ENCODE measurements at regions not wholly inside any gene's neighbourhood (a gene's known extent, or its start where the extent isn't known, plus 50 kb on each side); places are given as distances from the start of the nearest gene placed in this dataset.
"Not testable (repeated sequence)": the region's sequence is repeated elsewhere in the genome, so short reads cannot be mapped to it uniquely, and the experiment has no call there.

DNA sequence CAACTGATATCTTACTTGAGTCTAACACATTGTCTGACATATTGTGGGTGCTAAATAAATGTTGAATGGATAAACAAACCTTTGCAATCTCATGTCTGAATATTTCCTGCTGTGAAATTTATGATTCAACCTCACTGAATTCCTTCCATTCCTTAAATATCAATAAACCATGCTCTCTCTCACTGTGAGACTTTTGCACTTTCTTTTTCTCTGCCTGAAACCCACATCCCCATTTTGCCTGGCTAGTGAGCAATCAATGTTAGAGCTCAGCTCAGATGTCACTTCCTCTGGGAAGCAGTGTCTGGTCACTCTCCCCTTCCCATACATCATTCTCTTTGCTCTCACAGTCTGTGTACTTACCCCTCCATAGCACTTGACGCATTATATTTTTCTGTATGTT is 383.7 kb upstream of the TRPC7 start:
- DNase-seq (ENCODE audit: low read depth in 3 of 3, low spot score in 1 of 3): no peak

- DNase-seq (ENCODE audit: low read depth in 3 of 3, low spot score in 1 of 3): no peak
Observed at GRCh38 chr5:136743052-136743451, 377.7 kb upstream of the TRPC7 start.

DNA sequence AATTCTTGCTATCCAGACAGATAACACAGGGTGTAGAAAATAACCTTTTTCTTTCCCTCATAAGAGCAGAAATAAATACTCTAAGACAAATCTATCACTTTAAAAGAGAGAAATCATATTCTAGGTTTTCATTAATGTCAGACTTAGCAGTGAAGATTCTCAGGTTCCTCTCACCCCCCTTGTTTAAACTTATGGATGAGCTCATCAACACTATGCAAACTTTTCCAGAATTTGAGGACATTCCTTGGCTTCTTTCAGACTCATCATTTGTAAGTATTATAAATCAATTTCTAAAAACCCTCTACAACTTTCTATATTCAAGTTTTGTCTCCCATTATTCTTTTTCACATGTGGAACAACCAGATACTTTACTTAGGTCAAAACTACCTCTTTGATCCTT is 374.9 kb upstream of the TRPC7 start:
- DNase-seq (ENCODE audit: low read depth in 3 of 3, low spot score in 1 of 3): no peak

GRCh38 chr5:136739271-136739670 is 373.9 kb upstream of the TRPC7 start:
- DNase-seq (ENCODE audit: low read depth in 3 of 3, low spot score in 1 of 3): not testable (repeated sequence)

- no peak for DNase-seq (ENCODE audit: low read depth in 3 of 3, low spot score in 1 of 3)
Observed at GRCh38 chr5:136738829-136739228, 373.5 kb upstream of the TRPC7 start.

DNA sequence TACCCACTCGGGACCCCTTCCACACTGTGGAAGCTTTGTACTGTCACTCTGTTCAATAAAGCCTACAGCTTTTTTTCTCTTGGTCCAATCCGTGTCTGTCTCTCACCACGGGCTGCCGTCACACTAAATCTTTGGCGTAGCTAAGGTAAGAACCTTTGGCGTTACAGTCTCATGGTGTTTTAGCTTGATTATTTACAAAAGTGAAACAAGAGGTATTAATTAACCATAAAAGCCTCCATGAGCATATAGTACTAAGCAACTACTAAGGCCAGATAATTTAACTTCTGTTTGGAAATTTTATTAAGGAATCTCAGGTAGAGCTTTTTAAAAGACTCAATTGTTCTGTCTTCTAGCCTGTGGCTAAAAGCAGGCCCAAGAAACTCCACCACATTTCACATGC is 370.7 kb upstream of the TRPC7 start:
- no peak for DNase-seq (ENCODE audit: low read depth in 3 of 3, low spot score in 1 of 3)

DNA sequence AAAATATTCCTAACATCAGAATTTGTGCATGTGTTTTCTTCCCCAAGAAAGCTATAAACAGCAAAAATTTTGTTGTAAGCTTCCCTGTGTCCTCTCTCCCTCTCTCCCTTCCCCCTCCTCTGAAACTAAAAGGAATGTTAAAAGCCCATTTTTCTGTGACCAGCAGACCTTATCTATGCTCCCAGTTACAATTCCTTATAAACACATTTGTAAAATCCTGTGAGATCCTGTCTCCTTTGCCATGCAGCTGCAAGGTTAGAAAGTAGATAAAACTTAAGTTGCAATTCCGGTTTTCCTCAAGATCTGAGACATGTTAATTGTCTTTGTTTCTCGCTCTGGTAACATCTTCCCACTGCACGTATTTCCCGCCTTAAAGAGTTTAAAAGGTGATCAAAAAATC is 370.3 kb upstream of the TRPC7 start:
- DNase-seq (ENCODE audit: low read depth in 3 of 3, low spot score in 1 of 3): not testable (repeated sequence)

DNA sequence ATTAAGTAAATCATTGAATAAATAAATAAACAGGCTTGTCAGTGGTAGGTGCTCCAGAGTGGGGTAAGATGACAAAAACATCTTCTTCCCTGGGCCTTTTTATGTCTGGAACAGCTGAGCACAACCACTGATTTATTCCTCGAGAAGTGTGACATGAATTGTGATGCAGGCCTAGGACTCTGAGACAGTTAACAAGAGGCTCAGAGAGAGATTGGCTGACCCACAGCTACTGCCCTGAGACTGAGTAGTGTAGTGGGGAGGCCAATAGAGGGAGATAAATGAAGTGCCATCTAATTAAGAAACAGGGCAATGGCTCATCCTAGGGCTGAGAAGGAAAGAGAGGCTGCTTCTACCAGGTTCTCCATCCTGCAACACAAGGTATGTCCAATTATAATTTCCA is 369.3 kb upstream of the TRPC7 start:
- DNase-seq (ENCODE audit: low read depth in 3 of 3, low spot score in 1 of 3): no peak

- DNase-seq (ENCODE audit: low read depth in 3 of 3, low spot score in 1 of 3): no peak
Observed at GRCh38 chr5:136732751-136733150, 367.4 kb upstream of the TRPC7 start.

DNA sequence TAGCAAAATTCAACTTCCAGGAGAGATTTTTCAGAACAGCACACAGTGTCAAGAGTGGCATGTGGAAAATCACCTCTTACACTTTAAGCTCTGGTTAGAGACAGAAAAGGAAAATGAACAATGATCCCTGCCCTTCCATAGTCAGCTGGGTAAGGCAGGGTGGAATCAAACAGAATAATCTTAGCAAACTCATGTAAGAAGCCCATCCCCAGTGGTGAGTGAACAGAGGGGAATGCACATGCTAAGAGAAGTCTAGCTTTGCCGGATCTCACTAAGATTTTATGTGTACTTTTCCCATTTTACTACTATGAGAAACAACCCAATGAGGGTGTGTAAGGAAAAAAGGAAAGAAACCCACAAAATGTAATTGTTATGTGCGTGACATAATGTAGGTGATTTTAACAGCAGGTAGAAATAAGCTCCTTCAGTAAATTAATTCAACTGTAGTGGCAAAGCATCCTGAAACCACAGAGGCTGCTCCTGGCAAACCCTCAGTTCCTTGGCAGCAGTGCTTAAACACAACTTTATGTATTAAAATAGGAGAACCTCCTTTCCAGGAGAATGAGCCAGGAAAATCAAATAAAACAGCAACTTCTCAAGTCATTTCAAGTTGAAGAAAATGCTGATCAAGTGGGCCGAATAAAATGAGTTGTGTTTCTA is 366.0 kb upstream of the TRPC7 start:
- no peak for DNase-seq (ENCODE audit: low read depth in 3 of 3, low spot score in 1 of 3)

- DNase-seq (ENCODE audit: low read depth in 3 of 3, low spot score in 1 of 3): no peak
Observed at GRCh38 chr5:136730426-136730825, 365.1 kb upstream of the TRPC7 start.

GRCh38 chr5:136729901-136730355 is 364.6 kb upstream of the TRPC7 start:
- DNase-seq (ENCODE audit: low read depth in 3 of 3, low spot score in 1 of 3): no peak

- DNase-seq (ENCODE audit: low read depth in 3 of 3, low spot score in 1 of 3): no peak
Observed at GRCh38 chr5:136726506-136726905, 361.2 kb upstream of the TRPC7 start.

- DNase-seq (ENCODE audit: low read depth in 3 of 3, low spot score in 1 of 3): no peak
Observed at GRCh38 chr5:136724161-136724560, 358.8 kb upstream of the TRPC7 start.

GRCh38 chr5:136722581-136722980 is 357.2 kb upstream of the TRPC7 start:
- DNase-seq (ENCODE audit: low read depth in 3 of 3, low spot score in 1 of 3): no peak

GRCh38 chr5:136722086-136722485 is 356.7 kb upstream of the TRPC7 start:
- no peak for DNase-seq (ENCODE audit: low read depth in 3 of 3, low spot score in 1 of 3)

DNA sequence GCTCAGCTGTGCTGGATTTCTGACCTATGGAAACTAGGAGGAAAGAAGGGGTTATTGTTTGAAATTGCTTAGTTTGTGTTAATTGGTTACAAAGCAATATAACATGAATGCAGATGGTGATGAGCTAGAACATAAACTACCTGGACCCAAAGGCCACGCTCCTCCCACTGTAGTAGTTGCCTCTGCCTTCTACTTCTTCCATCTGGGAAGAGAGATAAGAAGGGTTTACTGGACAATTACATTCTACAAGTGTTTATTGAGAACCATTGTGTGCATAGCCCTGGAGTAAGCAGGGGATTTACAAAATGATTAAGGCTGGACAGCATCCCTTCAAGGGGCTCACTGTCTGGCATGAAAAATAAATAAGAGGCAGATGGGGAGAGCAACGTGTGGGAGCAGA is 355.3 kb upstream of the TRPC7 start:
- no peak for DNase-seq (ENCODE audit: low read depth in 3 of 3, low spot score in 1 of 3)

DNA sequence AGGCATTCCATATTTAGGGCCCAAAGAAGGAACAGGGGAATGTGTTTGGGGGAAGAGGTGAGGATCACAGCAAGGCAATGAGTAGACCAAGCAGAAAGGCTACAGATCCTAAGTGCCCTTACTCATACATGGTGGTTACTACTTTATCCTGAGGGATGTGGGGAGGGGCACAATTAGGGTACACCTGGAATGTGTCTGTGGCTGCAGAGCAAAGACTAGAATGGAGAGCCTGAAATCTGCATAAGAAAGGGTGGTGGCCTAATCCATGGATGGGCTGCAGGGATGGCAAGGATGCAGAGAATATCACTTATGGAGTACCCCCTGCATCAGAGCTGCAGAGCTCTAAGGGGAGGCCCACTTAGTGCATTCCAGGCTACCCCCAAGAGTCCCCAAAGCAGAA is 352.6 kb upstream of the TRPC7 start:
- DNase-seq (ENCODE audit: low read depth in 3 of 3, low spot score in 1 of 3): no peak

- no peak for DNase-seq (ENCODE audit: low read depth in 3 of 3, low spot score in 1 of 3)
Observed at GRCh38 chr5:136714286-136714685, 348.9 kb upstream of the TRPC7 start.

DNA sequence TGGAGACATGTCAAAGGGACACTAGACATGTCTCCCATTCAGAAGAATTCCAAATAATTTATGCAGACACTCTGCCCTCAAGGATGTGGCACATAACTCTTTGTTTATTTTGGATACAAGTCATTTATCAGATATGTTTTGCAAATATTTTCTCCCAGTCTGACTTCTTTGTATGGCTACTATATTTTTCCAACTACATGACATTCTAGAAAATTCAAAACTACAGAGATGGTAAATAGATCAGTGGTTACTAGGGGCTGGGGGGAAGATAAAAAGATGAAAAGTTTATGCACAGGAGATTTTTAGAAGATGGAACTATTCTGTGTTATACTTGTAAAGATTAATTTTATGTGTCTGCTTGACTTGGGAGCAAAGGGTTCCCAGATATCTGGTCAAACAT is 347.3 kb upstream of the TRPC7 start:
- DNase-seq (ENCODE audit: low read depth in 3 of 3, low spot score in 1 of 3): no peak

- no peak for DNase-seq (ENCODE audit: low read depth in 3 of 3, low spot score in 1 of 3)
Observed at GRCh38 chr5:136710834-136711233, 345.5 kb upstream of the TRPC7 start.

- DNase-seq (ENCODE audit: low read depth in 3 of 3, low spot score in 1 of 3): no peak
Observed at GRCh38 chr5:136703706-136704105, 338.4 kb upstream of the TRPC7 start.

DNA sequence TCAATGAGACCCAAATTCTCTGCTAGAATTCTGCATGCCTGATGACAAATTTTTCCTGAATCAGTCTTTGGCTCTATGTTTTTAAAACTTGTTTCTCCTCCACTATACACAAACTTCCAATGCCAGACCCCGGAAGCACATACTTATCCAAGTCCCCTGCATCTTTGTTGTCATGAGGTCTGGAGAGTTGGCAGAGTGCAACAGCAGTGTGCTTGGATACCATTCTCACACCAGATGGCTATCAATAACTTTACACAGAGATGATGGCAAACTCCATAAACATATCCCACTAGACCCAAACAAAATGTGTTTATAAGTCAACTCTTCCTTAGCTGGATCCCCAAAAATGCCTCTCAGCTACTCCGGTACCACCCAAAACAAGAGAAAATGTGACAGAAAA is 337.7 kb upstream of the TRPC7 start:
- no peak for DNase-seq (ENCODE audit: low read depth in 3 of 3, low spot score in 1 of 3)

DNA sequence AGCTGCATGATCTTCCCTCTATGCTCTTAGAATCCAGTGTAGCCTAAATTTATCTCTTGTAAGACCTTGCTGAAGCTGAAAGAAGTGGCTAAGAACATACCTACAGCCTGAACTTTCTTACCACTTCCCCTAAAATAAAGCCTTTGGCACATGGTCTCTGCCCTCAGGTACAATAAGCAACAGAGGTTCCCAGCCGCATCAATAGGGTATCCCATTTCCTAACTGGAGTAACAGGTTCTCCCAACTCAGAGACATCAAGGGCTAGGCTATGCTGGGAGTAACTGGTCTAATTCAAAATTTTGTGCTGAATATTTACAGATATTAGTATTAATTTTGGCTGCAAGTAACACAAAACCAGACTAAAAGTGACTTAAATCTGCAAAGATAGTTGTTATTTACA is 335.8 kb upstream of the TRPC7 start:
- DNase-seq (ENCODE audit: low read depth in 3 of 3, low spot score in 1 of 3): no peak

All from stimulated activated CD4-positive, alpha-beta T cell treated with anti-CD3 and anti-CD28 coated beads, TNF-alpha, amount 100 ng/mL, for 1 hour (primary cell).